Ectodermal cell (in vitro differentiated cells): ENCODE measurements at regions not wholly inside any gene's neighbourhood (a gene's known extent, or its start where the extent isn't known, plus 50 kb on each side); places are given as distances from the start of the nearest gene placed in this dataset.

Source experiments
- H3K27ac ChIP-seq: 2 replicates; pipeline ENCODE4 v1.7.0; 2013; ENCODE audit warnings: mild to moderate bottlenecking, low read depth, low read length; ENCODE audit not compliant: insufficient read depth, poor library complexity, severe bottlenecking
- H3K27me3 ChIP-seq: 2 replicates; pipeline ENCODE4 v1.7.0; 2013; ENCODE audit warnings: mild to moderate bottlenecking, low read length; ENCODE audit not compliant: insufficient read depth, control insufficient read depth, poor library complexity, severe bottlenecking
- H3K36me3 ChIP-seq: one replicate; pipeline ENCODE4 v1.7.0; 2013; ENCODE audit warnings: low read length; ENCODE audit not compliant: control insufficient read depth, insufficient read depth
- H3K4me1 ChIP-seq: one replicate; pipeline ENCODE4 v1.7.0; 2013; ENCODE audit warnings: low read length; ENCODE audit not compliant: control insufficient read depth, insufficient read depth
- H3K4me3 ChIP-seq: 2 replicates; pipeline ENCODE4 v1.7.0; 2013; ENCODE audit warnings: low read depth, low read length, control low read depth; ENCODE audit not compliant: insufficient read depth
- H3K9me3 ChIP-seq: 2 replicates; pipeline ENCODE4 v1.7.0; 2013; ENCODE audit warnings: mild to moderate bottlenecking, low read length, moderate library complexity; ENCODE audit not compliant: control insufficient read depth
- WGBS, 2 experiments: methylation state at CpG; one replicate each; pipeline ENCODE4 v1.1.7; 2013; ENCODE audit warnings: missing lambda C conversion rate in 2 of 2; 5-methylcytosine and 5-hydroxymethylcytosine counted together

DNA sequence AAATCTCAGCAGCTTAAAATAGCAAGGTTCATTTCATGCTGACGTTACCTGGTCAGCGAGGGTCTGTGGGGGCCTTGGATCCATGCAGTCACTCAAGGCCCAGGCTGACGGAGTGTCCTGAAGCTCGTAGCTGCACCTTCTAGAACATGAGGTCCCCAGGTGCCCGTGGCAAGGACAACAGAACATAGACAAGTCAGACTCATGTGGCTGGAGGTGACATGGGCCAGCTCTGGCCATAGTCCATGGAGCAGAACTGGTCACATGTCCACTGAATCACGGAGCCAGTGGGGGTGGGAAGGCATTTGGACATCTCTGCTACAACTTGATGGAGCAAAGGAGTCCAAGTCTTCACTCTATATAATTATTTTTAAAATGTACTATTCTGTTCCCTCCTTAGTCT is 233.2 kb downstream of the ACKR3 start:
- Histone ChIP-seq H3K27ac (no peak overlapping the region), H3K36me3 (no peaks in the 10 kb centered on the region), H3K9me3 (no peaks in the 10 kb centered on the region), H3K4me1 (no peaks in the 10 kb centered on the region), H3K27me3 (no peaks in the 10 kb centered on the region), H3K4me3 (no peak overlapping the region)
- 94 to 95% methylated on average over 6 of the region's 6 CpGs for WGBS, 2 experiments

DNA sequence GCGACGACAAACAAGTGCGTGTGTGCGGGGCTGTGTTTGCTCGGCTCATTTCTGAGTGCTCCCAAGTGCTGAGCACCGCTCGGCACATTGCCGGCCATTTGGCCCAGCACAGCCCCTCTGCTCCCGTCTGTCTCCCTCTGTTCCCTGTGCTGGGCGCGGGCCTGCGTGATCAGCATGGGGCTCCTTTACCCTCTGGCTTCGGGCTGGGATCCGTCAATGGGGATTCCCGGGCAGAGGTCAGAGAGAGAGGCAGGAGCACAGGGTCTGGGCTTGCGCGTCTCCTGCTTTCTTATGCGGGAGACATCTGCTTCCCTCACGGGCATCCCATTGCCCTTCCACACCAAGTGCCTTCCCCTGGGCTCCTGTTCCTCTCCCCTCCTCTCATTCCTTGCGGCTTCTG is 234.0 kb downstream of the ACKR3 start:
- H3K9me3 ChIP-seq = no peaks in the 10 kb centered on the region
- no peaks in the 10 kb centered on the region for H3K36me3 ChIP-seq
- 69 to 72% methylated on average over 19 to 20 of the region's 20 CpGs for WGBS, 2 experiments
- no peak overlapping the region for H3K27ac ChIP-seq
- H3K4me3 ChIP-seq = no peak overlapping the region
- H3K27me3 ChIP-seq = no peaks in the 10 kb centered on the region
- no peaks in the 10 kb centered on the region for H3K4me1 ChIP-seq

DNA sequence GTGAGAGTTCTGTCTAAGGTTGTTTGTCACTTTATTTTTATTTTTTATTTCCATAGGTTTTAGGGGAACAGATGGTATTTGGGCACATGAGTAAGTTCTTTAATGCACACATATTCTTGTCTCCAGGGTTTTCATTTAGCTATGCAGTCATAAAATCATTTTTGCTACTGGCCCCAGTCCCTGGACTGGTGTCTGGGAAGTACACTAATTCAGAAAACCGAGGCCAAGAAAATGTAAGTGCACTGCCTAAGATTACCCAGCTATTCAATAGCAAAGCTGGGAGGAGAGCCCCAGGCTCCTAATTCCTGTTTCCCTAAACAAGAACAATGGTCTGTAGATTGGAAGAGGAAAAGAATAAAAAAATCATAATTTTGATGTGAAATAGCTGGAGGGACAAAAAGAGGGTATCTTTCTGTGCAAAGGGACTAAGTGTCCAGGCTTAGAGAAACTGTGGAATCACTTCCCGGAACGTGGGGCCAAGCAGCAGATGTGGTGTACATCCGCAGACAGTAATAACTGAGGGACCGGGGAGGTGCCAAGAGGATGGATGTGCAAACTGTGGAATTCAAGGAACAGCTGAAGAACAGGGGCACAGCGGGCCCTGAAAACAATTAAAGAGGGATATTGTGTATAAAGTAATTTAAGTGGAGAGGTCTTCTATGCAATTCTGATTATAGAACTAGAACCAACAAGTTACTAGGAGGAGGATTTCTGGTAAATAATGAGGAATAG is 236.3 kb downstream of the ACKR3 start:
- Histone ChIP-seq H3K36me3 (no peaks in the 10 kb centered on the region), H3K4me1 (no peaks in the 10 kb centered on the region), H3K9me3 (peaks cover 4% of the 10 kb centered on the region), H3K4me3 (no peak overlapping the region), H3K27me3 (no peaks in the 10 kb centered on the region), H3K27ac (no peak overlapping the region)
- 94 to 96% methylated on average over 6 of the region's 6 CpGs for WGBS, 2 experiments

DNA sequence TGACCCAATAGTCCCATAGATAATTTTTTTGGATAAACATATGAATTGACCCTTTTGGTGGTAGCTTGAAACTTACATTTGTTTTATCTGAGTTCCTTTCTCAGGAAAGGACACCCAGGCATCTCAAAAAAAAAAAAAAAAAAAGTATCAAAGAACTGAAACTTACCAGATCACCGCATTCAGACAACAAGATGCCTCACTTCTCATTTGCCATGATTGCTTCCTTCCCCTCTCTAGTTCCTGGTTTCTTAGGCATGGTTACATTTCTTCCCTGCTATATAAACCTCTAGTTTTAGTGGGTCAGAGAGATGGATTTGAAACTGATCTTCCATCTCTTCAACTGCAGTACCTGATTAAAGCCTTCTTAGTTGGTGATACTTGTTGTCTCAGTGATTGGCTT is 240.1 kb downstream of the ACKR3 start:
- Histone ChIP-seq H3K27me3 (no peaks in the 10 kb centered on the region), H3K36me3 (no peaks in the 10 kb centered on the region), H3K4me1 (no peaks in the 10 kb centered on the region), H3K9me3 (peaks cover 4% of the 10 kb centered on the region), H3K27ac (no peak overlapping the region), H3K4me3 (no peak overlapping the region)
- 88 to 100% methylated on average over 1 of the region's 1 CpG for WGBS, 2 experiments

DNA sequence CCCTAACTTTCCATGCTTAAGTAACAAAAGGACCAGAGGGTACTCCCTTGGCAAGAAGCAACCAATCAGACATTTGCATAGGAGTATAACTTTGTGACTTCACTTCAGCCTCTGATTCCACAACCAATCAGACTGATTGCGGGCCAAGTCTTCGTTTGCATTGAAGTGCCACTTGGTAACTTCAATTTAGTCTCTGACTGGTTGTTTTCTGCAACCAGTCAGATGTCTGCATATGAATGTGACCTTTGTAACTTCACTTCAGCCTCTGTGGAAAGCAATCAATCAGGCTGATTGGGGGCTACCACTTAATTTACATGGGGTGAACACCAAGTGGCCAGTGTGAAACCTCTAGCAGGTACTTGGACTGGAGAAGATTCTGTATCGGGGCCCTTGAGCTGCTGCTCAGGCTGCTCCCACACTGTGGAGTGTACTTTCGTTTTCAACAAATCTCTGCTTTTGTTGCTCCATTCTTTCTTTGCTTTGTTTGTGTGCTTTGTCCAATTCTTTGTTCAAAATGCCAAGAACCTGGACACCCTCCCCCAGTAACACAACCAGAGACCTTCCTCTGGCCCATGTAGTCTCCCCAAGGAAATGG is 241.5 kb downstream of the ACKR3 start:
- Histone ChIP-seq H3K27ac (no peak overlapping the region), H3K27me3 (no peaks in the 10 kb centered on the region), H3K4me3 (no peak overlapping the region), H3K9me3 (peaks cover 4% of the 10 kb centered on the region), H3K4me1 (no peaks in the 10 kb centered on the region), H3K36me3 (no peaks in the 10 kb centered on the region)
- 90 to 94% methylated on average over 4 of the region's 4 CpGs for WGBS, 2 experiments

DNA sequence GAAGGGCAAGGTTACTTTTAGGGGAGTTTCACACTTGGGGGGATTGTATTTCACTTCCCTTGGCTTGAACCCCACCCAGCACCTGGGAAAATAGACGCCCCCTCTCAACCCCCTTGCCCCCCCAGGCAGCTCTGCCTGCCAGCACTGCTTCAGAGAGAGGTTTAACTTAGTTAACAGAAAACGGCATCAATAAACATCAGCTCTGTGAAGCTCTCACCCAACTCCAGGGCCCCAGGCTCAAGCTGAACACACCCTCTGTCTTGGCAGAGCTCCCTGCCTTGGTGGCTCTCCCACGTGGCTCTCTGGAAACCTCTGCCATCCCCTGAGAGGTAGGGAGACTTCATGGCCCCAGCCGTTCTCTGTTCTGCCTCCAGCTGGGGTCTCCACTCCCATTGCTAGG is 244.1 kb downstream of the ACKR3 start:
- H3K4me3 ChIP-seq = no peak overlapping the region
- 80 to 84% methylated on average over 4 of the region's 4 CpGs for WGBS, 2 experiments
- H3K4me1 ChIP-seq = no peaks in the 10 kb centered on the region
- H3K27me3 ChIP-seq = no peaks in the 10 kb centered on the region
- peaks cover 4% of the 10 kb centered on the region for H3K9me3 ChIP-seq
- H3K27ac ChIP-seq = no peak overlapping the region
- H3K36me3 ChIP-seq = no peaks in the 10 kb centered on the region

DNA sequence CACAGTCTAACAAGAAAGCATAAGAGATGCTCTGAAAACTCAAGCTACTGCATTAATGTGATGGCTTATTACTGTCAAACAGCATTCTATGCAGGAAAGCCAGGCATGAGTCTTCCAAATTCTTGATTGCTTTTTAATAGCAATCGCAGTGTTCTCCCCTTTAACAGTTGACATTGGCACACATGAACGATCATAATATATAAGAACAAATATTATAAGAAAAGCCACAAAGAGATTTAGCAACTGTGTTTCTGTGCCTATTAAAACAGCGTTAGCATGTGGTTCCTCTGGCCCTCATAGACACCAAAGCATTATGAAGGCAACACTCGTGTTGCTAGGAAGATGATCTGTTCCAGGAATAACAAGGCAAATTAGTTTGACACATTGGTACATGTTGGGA is 245.0 kb downstream of the ACKR3 start:
- no peaks in the 10 kb centered on the region for H3K36me3 ChIP-seq
- no peaks in the 10 kb centered on the region for H3K4me1 ChIP-seq
- 95 to 96% methylated on average over 4 of the region's 4 CpGs for WGBS, 2 experiments
- no peak overlapping the region for H3K27ac ChIP-seq
- no peak overlapping the region for H3K4me3 ChIP-seq
- no peaks in the 10 kb centered on the region for H3K27me3 ChIP-seq
- H3K9me3 ChIP-seq = peaks cover 4% of the 10 kb centered on the region

DNA sequence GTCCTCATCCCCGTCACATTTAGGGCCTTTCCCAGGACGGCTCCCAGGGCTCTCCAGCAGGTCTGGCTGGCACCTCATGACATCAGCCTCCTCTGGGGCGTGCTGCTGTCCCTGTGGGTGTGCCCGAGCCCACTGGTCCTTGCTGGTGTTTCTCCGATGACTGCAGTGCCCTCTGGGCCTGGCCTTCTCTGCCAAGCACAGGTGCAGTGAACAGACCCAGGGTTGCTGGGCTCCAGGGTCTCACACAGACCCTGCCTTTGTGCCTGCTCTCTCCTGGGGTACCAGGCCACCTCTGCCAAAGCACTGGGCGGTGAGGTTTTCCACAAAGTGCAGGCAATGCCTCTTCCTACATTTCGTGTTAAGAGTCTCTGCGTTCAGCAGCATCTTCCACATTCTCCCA is 246.1 kb downstream of the ACKR3 start:
- Histone ChIP-seq H3K4me3 (no peak overlapping the region), H3K4me1 (no peaks in the 10 kb centered on the region), H3K27me3 (no peaks in the 10 kb centered on the region), H3K36me3 (no peaks in the 10 kb centered on the region), H3K9me3 (no peaks in the 10 kb centered on the region), H3K27ac (no peak overlapping the region)
- WGBS, 2 experiments = 94 to 95% methylated on average over 8 of the region's 8 CpGs

DNA sequence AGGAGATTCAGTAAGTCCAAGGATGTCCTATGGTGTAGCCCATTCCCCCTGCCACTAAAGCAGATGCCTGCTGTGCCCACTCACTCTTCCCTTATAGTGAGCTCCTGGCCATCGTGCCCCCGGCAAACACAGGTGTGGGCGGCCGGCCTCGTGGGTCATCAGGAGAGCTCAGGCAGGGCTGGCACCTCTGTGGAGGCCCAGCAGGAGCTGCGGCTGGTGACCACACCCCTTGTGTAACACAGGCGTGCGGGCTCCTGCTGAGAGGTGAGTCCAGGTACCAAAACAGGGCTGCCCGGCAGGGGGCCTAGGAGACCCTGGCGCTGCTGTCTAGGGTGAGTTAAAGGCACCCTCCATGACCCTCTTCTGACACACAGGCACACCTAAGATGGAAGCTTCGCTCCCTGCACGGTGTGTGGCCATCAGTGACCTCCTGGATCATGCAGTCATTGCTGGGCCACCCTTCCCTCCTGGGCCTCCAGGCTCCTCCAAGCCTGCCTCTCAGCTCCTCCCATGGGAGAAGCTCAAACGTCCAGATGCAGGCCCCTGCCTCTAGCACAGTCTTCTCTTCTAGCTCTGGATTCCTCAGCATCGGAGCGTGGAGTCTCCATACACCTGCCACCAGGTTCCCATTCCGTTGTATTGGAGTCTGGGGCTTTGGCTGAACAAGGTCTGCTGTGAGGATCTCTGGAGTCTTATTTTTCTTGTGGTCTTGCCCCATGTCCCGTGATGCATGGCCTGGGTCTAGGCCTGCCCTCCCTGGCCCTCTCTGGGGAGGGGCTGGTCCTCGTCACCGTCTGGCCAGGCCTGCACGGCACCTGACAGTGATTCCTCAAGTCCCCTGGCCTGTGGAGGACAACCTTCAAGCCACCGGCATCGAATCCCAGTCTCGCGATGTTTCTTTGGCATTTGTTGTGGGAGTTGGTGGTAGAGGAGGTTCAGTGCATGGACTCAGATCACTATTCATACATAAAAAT is 246.9 kb downstream of the ACKR3 start:
- WGBS, 2 experiments = 94% methylated on average over 24 of the region's 24 CpGs
- H3K9me3 ChIP-seq = no peaks in the 10 kb centered on the region
- no peak overlapping the region for H3K4me3 ChIP-seq
- H3K36me3 ChIP-seq = no peaks in the 10 kb centered on the region
- H3K4me1 ChIP-seq = no peaks in the 10 kb centered on the region
- H3K27me3 ChIP-seq = no peaks in the 10 kb centered on the region
- H3K27ac ChIP-seq = no peak overlapping the region
